Lower leg skin (tissue), 4 donors: ENCODE measurements at regions not wholly inside any gene's neighbourhood (a gene's known extent, or its start where the extent isn't known, plus 50 kb on each side); places are given as distances from the start of the nearest gene placed in this dataset.

Experiments used
- DNase-seq, 2 donors: peaks; one replicate each; pipeline ENCODE4 v3.0.0-alpha.2; 2019; ENCODE audit warnings: low spot score in 2 of 2
- H3K4me3 ChIP-seq: fragments of 200-600 bp; sonication (generic); 2 replicates; pipeline ENCODE4 v1.5.1; 2017; ENCODE audit warnings: mild to moderate bottlenecking, low read depth; ENCODE audit not compliant: poor library complexity, severe bottlenecking
- CTCF ChIP-seq, 3 donors: fragments of 450-650 bp; IDR thresholded peaks; one replicate each; pipeline ENCODE4 v1.5.1; 2016; ENCODE audit warnings: antibody characterized with exemption in 3 of 3, mild to moderate bottlenecking in 3 of 3, moderate library complexity in 2 of 3
- POLR2A ChIP-seq, 2 donors: fragments of 450-650 bp; IDR thresholded peaks; one replicate each; pipeline ENCODE4 v1.6.1; 2016 to 2017; ENCODE audit warnings: antibody characterized with exemption in 2 of 2, mild to moderate bottlenecking in 1 of 2, moderate library complexity in 1 of 2
- WGBS, 2 donors: methylation state at CpG; one replicate each; pipeline ENCODE4 v1.1.5; 2018; 5-methylcytosine and 5-hydroxymethylcytosine counted together
- intact Hi-C: fragments of 100-400 bp; cut with DNase I; formaldehyde crosslinking; loops from one replicate; pipeline ENCODE4 v1.15.0; 2023; ENCODE audit warnings: low total_unique reads

GRCh38 chr3:68055215-68055614 lies 400.8 kb upstream of the SUCLG2 start:
- TF ChIP-seq POLR2A (IDR thresholded peaks at IDR 0.05) (no peak), CTCF (IDR thresholded peaks at IDR 0.05) (no peak)
- intact Hi-C loops = no loop called here
- H3K4me3 ChIP-seq = no peak overlapping the region

GRCh38 chr3:68049776-68050175 lies 395.4 kb upstream of the SUCLG2 start:
- intact Hi-C loops = loop anchor here (5.0 kb wide), 1 partner anchor 1702 kb away; no protein-coding TSS in a partner anchor
- WGBS, 2 donors = 69 to 81% methylated on average over 3 of the region's 3 CpGs
- no peak overlapping the region for H3K4me3 ChIP-seq
- no peak for DNase-seq
- TF ChIP-seq CTCF (IDR thresholded peaks at IDR 0.05) (no peak), POLR2A (IDR thresholded peaks at IDR 0.05) (no peak)

More at GRCh38 chr3:68055215-68055614, 400.8 kb upstream of the SUCLG2 start:
- 82% methylated on average over 4 of the region's 4 CpGs for WGBS, 2 donors
- no peak for DNase-seq

DNA sequence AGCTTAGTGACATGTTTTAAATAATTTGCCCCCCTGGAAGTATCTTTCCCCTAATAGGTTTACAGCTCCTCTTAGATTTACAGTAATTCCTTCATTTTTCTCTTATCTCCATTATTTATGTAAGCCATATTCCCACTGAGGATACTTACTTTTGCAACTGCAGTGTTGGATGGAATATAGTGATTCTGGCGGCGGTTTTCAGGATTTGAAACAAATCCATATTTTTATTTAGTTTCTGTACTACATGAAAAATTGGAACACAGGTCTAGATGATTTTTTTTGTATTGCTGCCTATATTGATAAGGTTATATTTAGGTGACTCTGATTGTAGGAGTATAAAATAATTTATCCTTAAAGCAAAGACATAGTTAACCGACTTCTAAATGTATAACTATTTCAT lies 391.6 kb upstream of the SUCLG2 start:
- TF ChIP-seq POLR2A (IDR thresholded peaks at IDR 0.05) (no peak), CTCF (IDR thresholded peaks at IDR 0.05) (no peak)
- DNase-seq = no peak
- H3K4me3 ChIP-seq = no peak overlapping the region
- intact Hi-C loops = no loop called here
- 66 to 82% methylated on average over 3 of the region's 3 CpGs for WGBS, 2 donors

GRCh38 chr3:68033867-68034266 lies 379.5 kb upstream of the SUCLG2 start:
- DNase-seq = no peak
- intact Hi-C loops = no loop called here
- no peak overlapping the region for H3K4me3 ChIP-seq
- TF ChIP-seq POLR2A (IDR thresholded peaks at IDR 0.05) = no peak
- TF ChIP-seq CTCF (IDR thresholded peaks at IDR 0.05) = no peak
- WGBS, 2 donors = 92 to 95% methylated on average over 2 of the region's 2 CpGs

GRCh38 chr3:68032209-68032608 lies 377.8 kb upstream of the SUCLG2 start:
- DNase-seq = no peak
- H3K4me3 ChIP-seq = no peak overlapping the region
- TF ChIP-seq CTCF (IDR thresholded peaks at IDR 0.05) (no peak), POLR2A (IDR thresholded peaks at IDR 0.05) (no peak)
- intact Hi-C loops = no loop called here

DNA sequence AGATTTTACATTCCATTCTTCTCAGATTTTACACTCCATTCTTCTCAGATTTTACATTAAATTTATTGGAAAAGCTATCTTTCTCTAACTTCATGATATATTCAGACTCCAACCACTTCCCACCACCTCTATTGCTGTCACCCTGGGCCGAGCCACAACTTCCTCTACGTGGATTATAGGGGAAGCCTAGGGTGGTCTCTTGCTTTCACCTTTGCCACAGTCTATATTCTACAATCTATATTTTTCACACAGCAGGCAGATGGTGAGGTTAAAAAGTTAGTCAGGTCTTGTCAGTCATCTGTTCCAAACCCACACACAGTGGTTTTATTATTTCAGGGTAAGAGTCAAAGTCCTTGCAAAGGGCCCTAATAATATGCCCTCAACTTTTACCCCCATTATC lies 370.8 kb upstream of the SUCLG2 start:
- intact Hi-C loops = no loop called here
- DNase-seq = no peak
- whole genome bisulfite sequencing, 2 donors = 84 to 85% methylated on average over 2 of the region's 2 CpGs
- no peak for TF ChIP-seq CTCF (IDR thresholded peaks at IDR 0.05)
- no peak for TF ChIP-seq POLR2A (IDR thresholded peaks at IDR 0.05)
- H3K4me3 ChIP-seq = no peak overlapping the region
